ENCODE measurements at regions not wholly inside any gene's neighbourhood (a gene's known extent, or its start where the extent isn't known, plus 50 kb on each side); places are given as distances from the start of the nearest gene placed in this dataset.

DNA sequence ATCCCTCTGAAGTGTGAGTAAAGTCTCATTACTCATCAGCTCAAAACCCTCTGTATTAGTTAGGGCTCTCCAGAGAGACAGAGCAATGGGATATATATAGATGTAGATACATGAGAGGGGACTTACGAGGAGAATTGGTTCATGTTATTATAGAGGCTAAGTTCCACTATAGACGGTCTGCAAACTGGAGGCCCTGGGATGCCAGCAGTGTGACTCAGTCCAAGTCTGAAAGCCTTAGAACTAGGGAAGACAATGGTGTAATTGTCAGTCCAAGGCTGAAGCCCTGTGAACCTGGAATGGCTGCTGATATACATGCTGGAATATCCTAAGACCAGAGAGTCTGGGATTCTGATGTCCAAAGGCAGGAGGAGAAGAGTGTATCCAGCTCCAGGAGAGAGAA lies 57.3 kb upstream of the CEP83 start:
- DNase-seq (ENCODE audit: low spot score): peak; percentile 50

- no peak for DNase-seq (ENCODE audit: low spot score)
Observed at GRCh38 chr12:94513527-94513926, 53.9 kb upstream of the CEP83 start.

DNA sequence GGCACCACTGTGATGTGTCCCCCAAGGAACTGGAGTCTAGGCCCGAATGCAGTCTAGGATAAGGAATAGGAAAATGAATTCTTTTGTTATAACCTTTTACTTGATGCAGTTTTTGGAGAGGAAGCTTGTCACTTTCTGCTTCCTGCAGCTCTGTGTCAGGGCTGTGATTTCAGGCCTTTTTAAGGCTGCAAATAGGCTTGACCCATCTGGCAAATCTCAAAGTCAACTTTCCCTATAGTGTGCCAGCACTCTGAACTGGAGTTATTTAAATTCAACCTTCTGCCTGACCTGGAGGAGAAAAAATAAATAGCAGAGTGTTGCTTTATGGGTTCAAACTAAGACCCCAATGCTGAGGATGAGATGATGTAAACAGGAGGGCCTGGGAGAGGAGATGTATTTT lies 51.8 kb upstream of the CEP83 start:
- no peak for DNase-seq (ENCODE audit: low spot score)

DNA sequence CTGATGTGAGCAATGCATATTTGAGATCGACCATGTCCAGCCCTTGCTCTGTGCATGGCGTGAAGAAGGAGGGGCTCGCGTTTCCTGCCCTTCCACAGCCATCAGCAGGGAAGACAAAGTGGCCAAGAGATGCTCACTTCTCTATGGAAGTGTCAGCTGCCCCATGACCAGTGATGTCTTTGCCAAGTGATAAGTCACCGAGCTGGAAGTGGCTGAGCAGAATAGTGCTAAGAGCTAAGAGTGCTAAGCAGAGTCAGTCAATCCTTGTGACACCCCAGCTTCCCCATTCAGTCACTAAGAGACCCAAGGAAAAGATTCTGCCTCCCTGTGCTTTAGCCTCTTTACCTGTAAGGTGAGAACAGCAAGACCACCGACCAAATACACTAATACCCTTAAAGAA lies 50.5 kb upstream of the CEP83 start:
- no peak for DNase-seq (ENCODE audit: low spot score)
